IMR-90 (cell line): ENCODE measurements at regions not wholly inside any gene's neighbourhood (a gene's known extent, or its start where the extent isn't known, plus 50 kb on each side); places are given as distances from the start of the nearest gene placed in this dataset.

Experiments
- BHLHE40 ChIP-seq: fragments of 150-350 bp; IDR thresholded peaks from 2 replicates; pipeline ENCODE4 v1.6.1; 2016; ENCODE audit warnings: mild to moderate bottlenecking, low read depth, low read length
- FOS ChIP-seq: fragments of 150-350 bp; IDR thresholded peaks from 2 replicates; pipeline ENCODE4 v1.6.1; 2016; ENCODE audit warnings: low read depth, low read length
- MAFK ChIP-seq: IDR thresholded peaks from 2 replicates; pipeline ENCODE4 v1.6.1; 2012; ENCODE audit warnings: low read depth, low read length, improper control_type of control experiment
- MXI1 ChIP-seq: IDR thresholded peaks from 2 replicates; pipeline ENCODE4 v1.6.1; 2012; ENCODE audit warnings: low read depth, mild to moderate bottlenecking, low read length, moderate library complexity, borderline replicate concordance
- NFE2L2 ChIP-seq: fragments of 150-350 bp; IDR thresholded peaks from 2 replicates; pipeline ENCODE4 v1.6.1; 2016; ENCODE audit warnings: low read depth, mild to moderate bottlenecking, low read length
- POLR2A ChIP-seq: IDR thresholded peaks from 2 replicates; pipeline ENCODE4 v1.6.1; 2012; ENCODE audit warnings: mild to moderate bottlenecking, low read depth, low read length
- RAD21 ChIP-seq: IDR thresholded peaks from 2 replicates; pipeline ENCODE4 v1.6.1; 2012; ENCODE audit warnings: low read length, improper control_type of control experiment
- RCOR1 ChIP-seq: IDR thresholded peaks from 2 replicates; pipeline ENCODE4 v1.6.1; 2012; ENCODE audit warnings: mild to moderate bottlenecking, low read length, improper control_type of control experiment; ENCODE audit not compliant: insufficient replicate concordance
- SMC3 ChIP-seq: fragments of 150-350 bp; IDR thresholded peaks from 2 replicates; pipeline ENCODE4 v1.6.1; 2016; ENCODE audit warnings: low read depth, mild to moderate bottlenecking, antibody characterized with exemption, low read length, moderate library complexity
- TF ChIP-seq, protein P1 (sequence below): conservative IDR thresholded peaks from 2 replicates; pipeline ENCODE4 v1.5.1; 2012; ENCODE audit warnings: mild to moderate bottlenecking, low read depth, low read length, improper control_type of control experiment
- TF ChIP-seq, protein P2 (sequence below): fragments of 150-350 bp; IDR thresholded peaks from 2 replicates; pipeline ENCODE4 v1.6.1; 2016; ENCODE audit warnings: low read depth, mild to moderate bottlenecking, low read length, moderate library complexity, borderline replicate concordance
- TF ChIP-seq, protein P3 (sequence below): fragments of 150-350 bp; IDR thresholded peaks from 2 replicates; pipeline ENCODE4 v1.6.1; 2017; ENCODE audit warnings: mild to moderate bottlenecking, antibody characterized with exemption, low read length, low read depth

DNA sequence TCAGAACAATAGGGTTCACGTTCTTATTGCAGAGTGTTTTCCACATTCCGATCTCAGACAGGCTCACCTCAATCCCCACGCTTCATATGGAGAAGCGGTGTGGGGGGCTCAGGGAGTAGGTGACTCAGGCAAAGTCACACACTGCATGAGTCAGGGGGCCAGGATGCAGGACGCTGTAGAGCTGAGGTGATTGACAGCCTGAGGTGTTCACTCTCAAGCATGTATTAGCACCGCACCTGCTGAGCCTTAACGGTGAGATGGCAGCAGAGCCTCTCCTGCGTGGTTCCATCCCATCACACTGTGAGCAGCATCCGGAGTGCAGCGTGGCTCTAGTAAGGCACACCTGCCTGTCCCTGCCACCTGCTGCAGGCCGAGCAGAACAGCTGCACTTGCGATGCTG, 194.0 kb downstream of the IRX2 start:
- TF ChIP-seq, protein P1, sequence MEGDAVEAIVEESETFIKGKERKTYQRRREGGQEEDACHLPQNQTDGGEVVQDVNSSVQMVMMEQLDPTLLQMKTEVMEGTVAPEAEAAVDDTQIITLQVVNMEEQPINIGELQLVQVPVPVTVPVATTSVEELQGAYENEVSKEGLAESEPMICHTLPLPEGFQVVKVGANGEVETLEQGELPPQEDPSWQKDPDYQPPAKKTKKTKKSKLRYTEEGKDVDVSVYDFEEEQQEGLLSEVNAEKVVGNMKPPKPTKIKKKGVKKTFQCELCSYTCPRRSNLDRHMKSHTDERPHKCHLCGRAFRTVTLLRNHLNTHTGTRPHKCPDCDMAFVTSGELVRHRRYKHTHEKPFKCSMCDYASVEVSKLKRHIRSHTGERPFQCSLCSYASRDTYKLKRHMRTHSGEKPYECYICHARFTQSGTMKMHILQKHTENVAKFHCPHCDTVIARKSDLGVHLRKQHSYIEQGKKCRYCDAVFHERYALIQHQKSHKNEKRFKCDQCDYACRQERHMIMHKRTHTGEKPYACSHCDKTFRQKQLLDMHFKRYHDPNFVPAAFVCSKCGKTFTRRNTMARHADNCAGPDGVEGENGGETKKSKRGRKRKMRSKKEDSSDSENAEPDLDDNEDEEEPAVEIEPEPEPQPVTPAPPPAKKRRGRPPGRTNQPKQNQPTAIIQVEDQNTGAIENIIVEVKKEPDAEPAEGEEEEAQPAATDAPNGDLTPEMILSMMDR, result no peak
- TF ChIP-seq POLR2A (no peak), RAD21 (no peak), FOS (no peak), MAFK (no peak), NFE2L2 (no peak), SMC3 (no peak), RCOR1 (no peak), BHLHE40 (no peak), MXI1 (no peak)
- TF ChIP-seq, protein P2, sequence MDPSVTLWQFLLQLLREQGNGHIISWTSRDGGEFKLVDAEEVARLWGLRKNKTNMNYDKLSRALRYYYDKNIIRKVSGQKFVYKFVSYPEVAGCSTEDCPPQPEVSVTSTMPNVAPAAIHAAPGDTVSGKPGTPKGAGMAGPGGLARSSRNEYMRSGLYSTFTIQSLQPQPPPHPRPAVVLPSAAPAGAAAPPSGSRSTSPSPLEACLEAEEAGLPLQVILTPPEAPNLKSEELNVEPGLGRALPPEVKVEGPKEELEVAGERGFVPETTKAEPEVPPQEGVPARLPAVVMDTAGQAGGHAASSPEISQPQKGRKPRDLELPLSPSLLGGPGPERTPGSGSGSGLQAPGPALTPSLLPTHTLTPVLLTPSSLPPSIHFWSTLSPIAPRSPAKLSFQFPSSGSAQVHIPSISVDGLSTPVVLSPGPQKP, result no peak
- TF ChIP-seq, protein P3, sequence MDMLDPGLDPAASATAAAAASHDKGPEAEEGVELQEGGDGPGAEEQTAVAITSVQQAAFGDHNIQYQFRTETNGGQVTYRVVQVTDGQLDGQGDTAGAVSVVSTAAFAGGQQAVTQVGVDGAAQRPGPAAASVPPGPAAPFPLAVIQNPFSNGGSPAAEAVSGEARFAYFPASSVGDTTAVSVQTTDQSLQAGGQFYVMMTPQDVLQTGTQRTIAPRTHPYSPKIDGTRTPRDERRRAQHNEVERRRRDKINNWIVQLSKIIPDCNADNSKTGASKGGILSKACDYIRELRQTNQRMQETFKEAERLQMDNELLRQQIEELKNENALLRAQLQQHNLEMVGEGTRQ, result no peak
